AG10803 (cell line): ENCODE measurements at regions not wholly inside any gene's neighbourhood (a gene's known extent, or its start where the extent isn't known, plus 50 kb on each side); places are given as distances from the start of the nearest gene placed in this dataset.
A peak's percentile ranks its signal among the peaks of the same experiment; 100 is the strongest.

Experiments
- DNase-seq: peaks from one replicate; pipeline ENCODE4 v3.0.0; 2010; ENCODE audit warnings: low read depth
- H3K4me3 ChIP-seq: 2 replicates; pipeline ENCODE4 v1.5.1; 2011; ENCODE audit warnings: mild to moderate bottlenecking, low read length, control low read depth
- TF ChIP-seq, protein P1 (sequence below): conservative IDR thresholded peaks from 2 replicates; pipeline ENCODE4 v1.5.1; 2011; ENCODE audit warnings: mild to moderate bottlenecking, low read length, control low read depth, inconsistent platforms

DNA sequence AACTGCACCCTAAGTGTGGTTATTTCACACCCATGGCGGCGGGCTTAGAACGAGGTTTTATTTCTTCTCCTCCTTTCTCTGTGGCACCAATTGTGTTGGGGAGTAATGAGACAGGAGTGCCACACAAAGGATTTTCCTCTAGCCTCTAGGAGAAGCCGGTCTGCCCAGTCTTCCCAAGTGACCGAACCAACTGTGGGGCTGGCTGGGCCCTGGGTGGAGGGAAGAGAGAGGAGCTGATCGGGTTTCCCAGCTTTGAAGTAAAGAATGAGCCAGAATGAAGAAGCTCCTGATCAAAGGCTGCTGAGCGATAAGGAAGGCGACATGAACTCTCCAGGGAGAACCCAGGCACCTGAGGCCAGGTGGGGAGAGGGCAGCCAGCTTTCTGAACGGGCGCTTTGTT lies 616.0 kb upstream of the BTBD3 start:
- no peak for DNase-seq
- H3K4me3 ChIP-seq = no peak overlapping the region
- TF ChIP-seq, protein P1, sequence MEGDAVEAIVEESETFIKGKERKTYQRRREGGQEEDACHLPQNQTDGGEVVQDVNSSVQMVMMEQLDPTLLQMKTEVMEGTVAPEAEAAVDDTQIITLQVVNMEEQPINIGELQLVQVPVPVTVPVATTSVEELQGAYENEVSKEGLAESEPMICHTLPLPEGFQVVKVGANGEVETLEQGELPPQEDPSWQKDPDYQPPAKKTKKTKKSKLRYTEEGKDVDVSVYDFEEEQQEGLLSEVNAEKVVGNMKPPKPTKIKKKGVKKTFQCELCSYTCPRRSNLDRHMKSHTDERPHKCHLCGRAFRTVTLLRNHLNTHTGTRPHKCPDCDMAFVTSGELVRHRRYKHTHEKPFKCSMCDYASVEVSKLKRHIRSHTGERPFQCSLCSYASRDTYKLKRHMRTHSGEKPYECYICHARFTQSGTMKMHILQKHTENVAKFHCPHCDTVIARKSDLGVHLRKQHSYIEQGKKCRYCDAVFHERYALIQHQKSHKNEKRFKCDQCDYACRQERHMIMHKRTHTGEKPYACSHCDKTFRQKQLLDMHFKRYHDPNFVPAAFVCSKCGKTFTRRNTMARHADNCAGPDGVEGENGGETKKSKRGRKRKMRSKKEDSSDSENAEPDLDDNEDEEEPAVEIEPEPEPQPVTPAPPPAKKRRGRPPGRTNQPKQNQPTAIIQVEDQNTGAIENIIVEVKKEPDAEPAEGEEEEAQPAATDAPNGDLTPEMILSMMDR = no peak

DNA sequence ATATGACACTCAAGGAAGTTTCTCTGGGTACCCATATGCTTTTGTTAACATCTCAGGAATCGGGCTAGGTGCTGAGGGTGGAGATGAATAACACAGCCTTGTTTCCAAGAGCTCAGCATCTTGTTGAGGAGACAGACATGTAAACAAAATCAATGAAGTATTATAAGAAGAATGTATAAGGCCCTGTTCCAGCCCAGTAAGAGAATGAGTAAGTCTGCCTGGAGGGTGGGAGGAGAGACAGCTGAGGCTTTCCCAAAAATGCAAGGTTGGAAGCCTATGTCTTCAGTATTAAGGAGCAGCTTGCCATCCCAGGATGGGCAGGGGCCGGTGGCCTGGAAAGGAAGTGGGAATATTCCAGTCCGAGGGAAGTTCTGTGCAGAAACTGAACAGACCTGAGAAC lies 615.3 kb upstream of the BTBD3 start:
- TF ChIP-seq, protein P1 = no peak
- H3K4me3 ChIP-seq = no peak overlapping the region
- DNase-seq = peak; percentile 55

DNA sequence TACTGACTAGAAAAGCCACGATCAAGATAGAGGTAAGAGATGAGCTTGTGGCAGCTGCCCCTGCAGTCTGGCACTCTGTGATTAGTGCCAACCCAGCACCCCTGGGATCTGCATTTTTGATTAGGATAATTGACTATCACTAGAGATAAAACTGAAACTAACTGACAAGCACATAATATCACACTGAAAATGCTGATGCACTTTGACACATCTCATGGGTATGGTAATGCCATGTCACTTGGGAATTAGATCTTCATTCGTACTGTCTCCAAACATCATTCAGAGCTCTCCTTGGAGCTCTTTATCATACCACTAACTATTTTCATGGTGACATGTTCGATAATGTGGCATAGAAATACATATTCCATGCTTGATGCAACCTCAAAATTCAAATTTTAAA lies 612.9 kb upstream of the BTBD3 start:
- no peak for DNase-seq
- no peak overlapping the region for H3K4me3 ChIP-seq
- TF ChIP-seq, protein P1 = no peak

DNA sequence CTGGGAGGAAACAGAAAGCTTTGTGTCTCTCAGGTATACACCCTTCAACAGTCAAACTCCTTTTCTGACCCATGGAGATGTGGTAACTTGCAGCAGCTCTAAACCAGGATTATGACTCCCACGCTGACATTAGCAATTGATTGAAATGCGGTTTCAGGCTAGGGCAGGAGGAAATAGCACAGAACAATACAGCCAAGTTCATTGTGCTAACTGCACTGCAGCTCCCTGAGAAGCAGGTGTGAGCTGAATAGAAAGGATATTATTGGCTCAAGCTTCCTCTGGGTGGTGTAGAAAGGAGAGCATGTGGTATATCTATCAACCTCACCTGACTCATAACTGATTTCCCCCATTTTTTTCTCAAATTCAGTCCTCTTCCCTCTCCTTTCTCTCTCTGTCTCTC lies 612.3 kb upstream of the BTBD3 start:
- DNase-seq = no peak
- TF ChIP-seq, protein P1 = no peak

DNA sequence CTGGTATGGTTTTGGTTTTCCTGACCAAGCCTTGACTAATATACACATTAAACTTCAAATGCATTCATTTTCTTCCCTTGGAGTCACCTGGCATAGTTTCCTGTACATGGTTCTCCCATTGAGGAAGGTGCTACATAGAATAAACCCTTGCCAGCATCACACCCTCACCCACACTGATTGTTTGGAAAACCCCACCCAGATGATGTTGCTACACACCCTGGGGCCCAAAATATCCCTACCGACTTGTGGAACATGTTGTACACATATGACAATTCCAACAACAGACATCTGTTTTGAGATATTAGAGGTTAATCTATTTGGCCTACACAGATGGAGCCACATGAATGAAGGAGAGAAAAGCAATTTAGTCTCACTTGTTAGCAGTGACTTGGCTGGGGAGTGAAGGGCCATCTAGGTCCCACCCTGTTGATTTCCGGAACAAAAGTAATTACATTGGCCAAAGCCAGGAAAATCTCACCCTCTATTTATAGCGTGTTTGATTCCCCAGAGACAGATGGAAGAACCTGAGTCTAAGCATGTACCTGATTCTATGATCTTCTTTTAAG lies 606.0 kb upstream of the BTBD3 start:
- no peak for DNase-seq
- TF ChIP-seq, protein P1 = no peak
- H3K4me3 ChIP-seq = no peak overlapping the region

More for the DNA sequence above, 612.3 kb upstream of the BTBD3 start:
- no peak overlapping the region for H3K4me3 ChIP-seq

DNA sequence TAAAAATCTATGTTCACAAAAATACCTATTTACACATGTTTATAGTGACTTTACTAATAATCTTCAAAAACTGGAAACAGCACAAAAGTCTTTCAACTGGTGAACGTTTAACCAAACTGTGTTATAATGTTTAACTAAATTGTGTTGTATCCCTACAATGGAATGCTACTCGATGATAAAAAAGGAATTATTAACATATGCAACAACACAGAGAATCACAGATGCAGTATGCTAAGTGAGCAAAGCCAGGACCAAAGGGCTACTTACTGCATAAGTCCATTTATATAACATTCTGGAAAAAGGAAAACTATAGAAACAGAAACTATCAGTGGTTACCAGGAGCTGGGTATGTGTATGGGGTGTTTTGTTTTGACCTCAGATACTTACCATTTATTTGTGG lies 602.2 kb upstream of the BTBD3 start:
- TF ChIP-seq, protein P1 = no peak
- no peak overlapping the region for H3K4me3 ChIP-seq
- DNase-seq = no peak

DNA sequence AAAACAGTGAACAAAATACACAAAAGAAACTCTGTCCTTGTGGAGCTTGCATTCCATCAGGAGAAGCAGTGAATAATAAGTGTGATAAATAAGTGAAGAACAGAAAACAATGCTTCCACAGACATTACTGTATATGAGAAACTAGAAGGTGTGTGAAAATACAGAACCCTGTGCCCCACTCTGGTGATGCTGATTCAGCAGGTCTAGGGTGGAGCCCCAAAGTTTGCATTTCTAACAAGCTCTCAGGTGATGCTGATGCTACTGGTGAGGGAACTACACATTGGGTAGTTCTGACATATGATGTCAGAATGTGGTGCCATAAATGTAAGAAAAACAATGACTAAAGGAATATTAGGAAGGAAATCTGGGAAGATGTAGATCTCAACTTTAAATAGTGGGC lies 601.4 kb upstream of the BTBD3 start:
- no peak overlapping the region for H3K4me3 ChIP-seq
- TF ChIP-seq, protein P1 = no peak
- no peak for DNase-seq
